AG04450 (cell line): ENCODE measurements at regions not wholly inside any gene's neighbourhood (a gene's known extent, or its start where the extent isn't known, plus 50 kb on each side); places are given as distances from the start of the nearest gene placed in this dataset.

Source experiments
- CTCF ChIA-PET: fragments of 300-600, 350-600 bp; formaldehyde crosslinking; extraction: SDS; loops from one replicate; lab custom pipeline; 2022; ENCODE audit warnings: antibody characterized with exemption, inconsistent platforms; lab: Charles Lee
- POLR2A ChIA-PET: fragments of 350-600 bp; formaldehyde crosslinking; extraction: SDS; loops from one replicate; lab custom pipeline; 2021; ENCODE audit warnings: antibody characterized with exemption, inconsistent platforms; lab: Yijun Ruan, JAX
- DNase-seq: peaks from one replicate; pipeline ENCODE4 v3.0.0-alpha.2; 2011; ENCODE audit warnings: low read depth, low spot score
- H3K27ac ChIP-seq: one replicate; pipeline ENCODE4 v1.5.1; 2012; ENCODE audit warnings: low read depth, low read length, control low read depth
- H3K27me3 ChIP-seq: one replicate; pipeline ENCODE4 v1.6.0; 2012; ENCODE audit warnings: low read length; ENCODE audit not compliant: control insufficient read depth, insufficient read depth
- H3K4me3 ChIP-seq: 2 replicates; pipeline ENCODE4 v1.5.1; 2011; ENCODE audit warnings: mild to moderate bottlenecking, low read depth, low read length, control low read depth
- H3K9me3 ChIP-seq: 2 replicates; pipeline ENCODE4 v1.5.1; 2012; ENCODE audit warnings: low read length; ENCODE audit not compliant: control insufficient read depth, insufficient read depth
- TF ChIP-seq, protein P1 (sequence below): IDR thresholded peaks from 2 replicates; pipeline ENCODE4 v1.5.1; 2011; ENCODE audit warnings: low read depth, low read length, control low read depth, inconsistent platforms

GRCh38 chr1:193486671-193487229 lies 300.3 kb upstream of the B3GALT2 start:
- Histone ChIP-seq H3K27me3 (no peaks in the 10 kb centered on the region), H3K4me3 (no peak overlapping the region), H3K9me3 (no peaks in the 10 kb centered on the region), H3K27ac (no peak overlapping the region)
- TF ChIP-seq, protein P1, sequence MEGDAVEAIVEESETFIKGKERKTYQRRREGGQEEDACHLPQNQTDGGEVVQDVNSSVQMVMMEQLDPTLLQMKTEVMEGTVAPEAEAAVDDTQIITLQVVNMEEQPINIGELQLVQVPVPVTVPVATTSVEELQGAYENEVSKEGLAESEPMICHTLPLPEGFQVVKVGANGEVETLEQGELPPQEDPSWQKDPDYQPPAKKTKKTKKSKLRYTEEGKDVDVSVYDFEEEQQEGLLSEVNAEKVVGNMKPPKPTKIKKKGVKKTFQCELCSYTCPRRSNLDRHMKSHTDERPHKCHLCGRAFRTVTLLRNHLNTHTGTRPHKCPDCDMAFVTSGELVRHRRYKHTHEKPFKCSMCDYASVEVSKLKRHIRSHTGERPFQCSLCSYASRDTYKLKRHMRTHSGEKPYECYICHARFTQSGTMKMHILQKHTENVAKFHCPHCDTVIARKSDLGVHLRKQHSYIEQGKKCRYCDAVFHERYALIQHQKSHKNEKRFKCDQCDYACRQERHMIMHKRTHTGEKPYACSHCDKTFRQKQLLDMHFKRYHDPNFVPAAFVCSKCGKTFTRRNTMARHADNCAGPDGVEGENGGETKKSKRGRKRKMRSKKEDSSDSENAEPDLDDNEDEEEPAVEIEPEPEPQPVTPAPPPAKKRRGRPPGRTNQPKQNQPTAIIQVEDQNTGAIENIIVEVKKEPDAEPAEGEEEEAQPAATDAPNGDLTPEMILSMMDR, result no peak
- no peak for DNase-seq
- CTCF ChIA-PET, result no interaction called here
- POLR2A ChIA-PET, result interaction anchor here (0.7 kb wide), 1 partner anchor 434 kb away, joined by 3 read pairs; no protein-coding TSS in a partner anchor

GRCh38 chr1:193480755-193481154 lies 294.3 kb upstream of the B3GALT2 start:
- no peaks in the 10 kb centered on the region for H3K9me3 ChIP-seq
- no peak for DNase-seq
- no peak overlapping the region for H3K27ac ChIP-seq
- ChIA-PET POLR2A (no interaction called here), CTCF (no interaction called here)
- no peaks in the 10 kb centered on the region for H3K27me3 ChIP-seq
- no peak overlapping the region for H3K4me3 ChIP-seq
- TF ChIP-seq, protein P1, result no peak

DNA sequence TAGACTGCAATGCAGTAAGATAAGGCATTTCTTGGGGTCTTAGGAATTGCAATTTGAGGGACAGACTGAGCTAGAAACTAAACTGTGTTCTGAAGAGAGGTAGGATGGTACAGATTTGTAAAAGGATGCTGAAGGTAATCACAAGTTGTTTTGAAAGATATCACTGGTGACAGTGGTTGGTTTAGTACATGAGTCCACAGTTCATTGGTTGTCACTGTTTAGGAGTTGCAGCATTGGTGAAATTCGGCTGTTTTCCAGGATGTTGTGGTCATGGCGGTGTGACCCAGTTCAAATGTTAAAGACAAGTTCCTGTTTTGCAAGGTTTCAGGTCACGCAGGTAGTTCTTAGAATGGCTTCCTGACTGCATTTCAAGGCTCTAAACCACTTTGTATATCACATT lies 292.8 kb upstream of the B3GALT2 start:
- DNase-seq, result no peak
- POLR2A ChIA-PET, result no interaction called here
- Histone ChIP-seq H3K9me3 (no peaks in the 10 kb centered on the region), H3K27ac (no peak overlapping the region), H3K27me3 (no peaks in the 10 kb centered on the region), H3K4me3 (no peak overlapping the region)
- CTCF ChIA-PET, result interaction anchor here (0.6 kb wide), 1 partner anchor 436 kb away, joined by 4 read pairs; no protein-coding TSS in a partner anchor
- TF ChIP-seq, protein P1, result no peak

DNA sequence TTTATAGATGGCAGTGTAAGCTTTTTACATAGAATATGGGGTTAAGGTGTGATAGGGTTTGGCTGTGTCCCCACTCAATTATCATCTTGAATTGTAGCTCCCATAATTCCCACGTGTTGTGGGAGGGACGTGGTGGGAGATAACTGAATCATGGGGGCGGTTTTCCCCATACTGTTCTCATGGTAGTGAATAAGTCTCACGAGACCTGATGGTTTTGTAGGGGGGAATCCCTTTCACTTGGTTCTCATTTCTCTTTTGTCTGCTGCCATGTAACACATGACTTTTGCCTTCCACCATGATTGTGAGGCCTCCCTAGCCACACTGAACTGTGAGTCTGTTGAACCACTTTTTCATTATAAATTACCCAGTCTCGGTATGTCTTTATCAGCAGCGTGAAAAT lies 290.3 kb upstream of the B3GALT2 start:
- CTCF ChIA-PET, result no interaction called here
- POLR2A ChIA-PET, result no interaction called here
- no peak overlapping the region for H3K4me3 ChIP-seq

DNA sequence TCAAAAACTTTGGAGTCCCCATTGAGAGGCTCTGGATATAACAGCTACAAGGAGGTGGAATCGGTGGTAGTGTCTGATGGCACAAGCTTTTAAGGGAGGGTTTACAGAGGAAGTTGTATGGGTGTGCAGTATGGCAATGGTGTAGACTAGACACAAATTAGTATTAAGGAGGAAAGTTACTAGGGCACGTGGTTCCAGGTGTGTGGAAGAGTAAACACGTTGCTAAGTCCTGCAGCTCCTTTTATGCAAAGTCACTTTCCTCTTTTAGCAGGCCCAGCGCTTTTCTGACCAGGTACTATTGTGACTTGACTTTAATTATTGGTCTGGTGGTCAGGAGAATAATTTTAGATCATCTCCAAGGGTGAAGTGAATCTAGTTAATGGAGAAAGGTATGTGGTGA lies 287.5 kb upstream of the B3GALT2 start:
- TF ChIP-seq, protein P1, result no peak

More for the DNA sequence above, 290.3 kb upstream of the B3GALT2 start:
- Histone ChIP-seq H3K9me3 (no peaks in the 10 kb centered on the region), H3K27me3 (no peaks in the 10 kb centered on the region), H3K27ac (no peak overlapping the region)
- DNase-seq, result no peak
- TF ChIP-seq, protein P1, result no peak

More for the DNA sequence above, 287.5 kb upstream of the B3GALT2 start:
- no peak for DNase-seq
- CTCF ChIA-PET, result interaction anchor here (0.6 kb wide), 1 partner anchor 9 kb away, joined by 3 read pairs; no protein-coding TSS in a partner anchor
- POLR2A ChIA-PET, result no interaction called here
- no peaks in the 10 kb centered on the region for H3K9me3 ChIP-seq
- no peaks in the 10 kb centered on the region for H3K27me3 ChIP-seq
- H3K4me3 ChIP-seq, result no peak overlapping the region
- H3K27ac ChIP-seq, result no peak overlapping the region
